ENCODE measurements at regions not wholly inside any gene's neighbourhood (a gene's known extent, or its start where the extent isn't known, plus 50 kb on each side); places are given as distances from the start of the nearest gene placed in this dataset.

DNA sequence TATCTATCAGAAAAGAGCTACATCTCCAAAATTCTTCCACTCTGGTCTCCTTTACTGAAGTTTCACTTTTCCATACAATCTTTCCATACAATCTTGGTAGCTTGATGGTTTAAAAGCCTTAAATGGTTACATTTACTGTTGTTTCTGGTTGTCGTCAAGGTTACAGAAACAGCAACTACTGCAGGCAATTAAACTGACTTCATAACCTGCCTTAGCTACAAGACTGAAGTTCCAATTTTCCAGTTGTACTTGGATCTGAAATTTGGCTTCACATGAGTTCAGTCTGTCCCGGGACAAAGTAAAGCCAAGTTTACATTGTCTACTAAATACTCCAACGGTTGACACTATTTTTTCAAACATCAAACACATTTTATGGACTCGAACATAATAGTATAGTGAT lies 326.4 kb downstream of the ANKRD50 start:
- TF ChIP-seq ZNF274 (IDR thresholded peaks at IDR 0.05; ENCODE audit: low read depth, low read length) = no peak
- no peak for TF ChIP-seq YY1 (IDR thresholded peaks at IDR 0.05; ENCODE audit: insufficient read depth, insufficient read length)
- TF ChIP-seq SUZ12 (IDR thresholded peaks at IDR 0.05; ENCODE audit: extremely low read depth, insufficient read depth, insufficient read length) = no peak

All from NT2/D1 (cell line).